ENCODE measurements at regions not wholly inside any gene's neighbourhood (a gene's known extent, or its start where the extent isn't known, plus 50 kb on each side); places are given as distances from the start of the nearest gene placed in this dataset.

Small RNA genes in the stretch of these regions (small RNA-seq; reads per million reads assigned to genes)
- gene AL160290.3 (ENCODE audit: insufficient read depth in 2 of 3, insufficient read length in 3 of 3, low read depth in 2 of 3, low replicate concordance in 1 of 3), result 0 reads per million in 3 experiments

All from HepG2 (cell line).